Progenitor cell of endocrine pancreas (in vitro differentiated cells): ENCODE measurements at regions not wholly inside any gene's neighbourhood (a gene's known extent, or its start where the extent isn't known, plus 50 kb on each side); places are given as distances from the start of the nearest gene placed in this dataset.

Source experiments
- DNase-seq: peaks from one replicate; pipeline ENCODE4 v3.0.0; 2021; ENCODE audit warnings: low spot score; ENCODE audit not compliant: unreplicated experiment
- H3K27ac Mint-ChIP-seq: 2 replicates; pipeline ENCODE4 v1.8.0; 2021; ENCODE audit warnings: mild to moderate bottlenecking, moderate library complexity, mixed read lengths
- H3K27me3 Mint-ChIP-seq: 2 replicates; pipeline ENCODE4 v1.8.0; 2021; ENCODE audit warnings: mixed read lengths
- H3K36me3 Mint-ChIP-seq: 2 replicates; pipeline ENCODE4 v1.8.0; 2022; ENCODE audit warnings: mixed read lengths; ENCODE audit not compliant: insufficient read depth
- H3K4me1 Mint-ChIP-seq: 2 replicates; pipeline ENCODE4 v1.8.0; 2021; ENCODE audit warnings: low read depth, mixed read lengths
- H3K4me3 Mint-ChIP-seq: 2 replicates; pipeline ENCODE4 v1.8.0; 2021; ENCODE audit warnings: low read depth, mild to moderate bottlenecking, moderate library complexity, mixed read lengths
- H3K9me3 Mint-ChIP-seq: 2 replicates; pipeline ENCODE4 v1.8.0; 2021; ENCODE audit warnings: low read depth, mixed read lengths
- CTCF ChIP-seq: fragments of 200-600 bp; sonication (generic); IDR thresholded peaks from one replicate; pipeline ENCODE4 v1.5.0; 2021; ENCODE audit warnings: antibody characterized with exemption, mild to moderate bottlenecking; ENCODE audit not compliant: unreplicated experiment

DNA sequence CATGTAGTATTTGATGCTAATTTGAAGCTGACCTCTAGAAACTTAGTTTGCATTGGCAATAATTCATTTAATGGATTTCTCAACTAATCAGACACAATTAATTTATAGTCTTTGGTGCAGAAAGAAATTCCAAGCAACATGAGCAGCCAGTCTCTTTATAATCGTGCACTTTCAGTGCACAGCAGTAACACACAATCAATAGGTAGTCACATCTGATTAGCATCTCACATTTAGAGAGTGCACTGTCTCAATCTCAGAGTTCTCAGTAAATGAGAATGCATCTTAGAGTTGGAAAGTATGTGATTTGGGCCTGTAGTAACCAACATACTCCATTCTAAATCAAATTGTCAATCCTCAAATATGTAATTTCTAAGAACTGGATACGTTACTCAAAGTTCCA is 377.6 kb downstream of the POM121L12 start:
- H3K36me3 Mint-ChIP-seq = no peaks in the 10 kb centered on the region
- H3K9me3 Mint-ChIP-seq = no peaks in the 10 kb centered on the region
- no peaks in the 10 kb centered on the region for H3K27me3 Mint-ChIP-seq
- no peak for DNase-seq
- no peak overlapping the region for H3K27ac Mint-ChIP-seq
- H3K4me1 Mint-ChIP-seq = no peaks in the 10 kb centered on the region
- H3K4me3 Mint-ChIP-seq = no peak overlapping the region
- TF ChIP-seq CTCF = no peak

DNA sequence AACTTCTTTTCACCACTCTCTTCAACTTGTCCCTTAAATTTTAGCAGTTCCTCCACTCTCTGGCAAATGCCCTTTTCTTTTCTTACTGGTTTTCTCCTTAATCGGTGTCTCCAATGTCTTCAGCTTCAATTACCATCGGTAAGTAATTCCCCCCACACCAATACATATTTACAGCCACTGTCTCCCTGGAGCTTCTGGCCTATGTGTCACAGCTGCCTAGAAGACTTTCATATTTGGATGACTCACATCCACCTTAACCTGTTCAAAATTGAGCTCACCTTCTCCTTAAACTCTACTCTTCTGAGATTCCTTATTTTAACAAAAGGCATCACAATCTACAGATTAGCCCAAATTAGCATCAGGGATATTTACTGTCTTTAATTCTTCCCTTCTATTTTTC is 380.4 kb downstream of the POM121L12 start:
- peaks cover 3% of the 10 kb centered on the region for H3K4me1 Mint-ChIP-seq

GRCh38 chr7:53418834-53419482 is 383.5 kb downstream of the POM121L12 start:
- TF ChIP-seq CTCF = no peak
- DNase-seq = no peak
- Mint-ChIP-seq H3K9me3 (peaks cover 3% of the 10 kb centered on the region), H3K27me3 (no peaks in the 10 kb centered on the region), H3K27ac (no peak overlapping the region), H3K4me1 (peaks cover 3% of the 10 kb centered on the region), H3K4me3 (no peak overlapping the region), H3K36me3 (no peaks in the 10 kb centered on the region)

More for the DNA sequence above, 380.4 kb downstream of the POM121L12 start:
- Mint-ChIP-seq H3K27me3 (no peaks in the 10 kb centered on the region), H3K4me3 (no peak overlapping the region), H3K36me3 (no peaks in the 10 kb centered on the region), H3K27ac (no peak overlapping the region), H3K9me3 (peaks cover 3% of the 10 kb centered on the region)
- no peak for DNase-seq
- TF ChIP-seq CTCF = no peak

DNA sequence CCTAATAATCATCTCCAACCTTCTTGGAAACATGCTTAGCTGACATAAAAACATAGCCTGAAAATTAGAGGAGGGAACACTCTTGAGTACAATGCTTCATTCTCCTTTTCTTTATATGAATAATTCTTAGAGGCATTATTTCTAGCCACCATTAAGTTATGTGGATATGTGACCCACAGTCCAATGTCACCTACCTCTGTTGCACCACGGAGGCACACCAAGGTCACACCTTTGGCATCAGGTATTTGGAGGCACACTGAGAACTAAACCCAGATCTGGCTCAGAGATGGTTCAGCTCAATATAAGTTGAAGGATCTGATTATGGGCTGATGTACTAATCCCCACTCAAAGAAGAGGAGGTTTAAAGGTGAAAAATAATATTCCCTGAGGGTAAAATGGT is 385.1 kb downstream of the POM121L12 start:
- Mint-ChIP-seq H3K4me3 (no peak overlapping the region), H3K36me3 (no peaks in the 10 kb centered on the region), H3K27me3 (no peaks in the 10 kb centered on the region), H3K27ac (no peak overlapping the region), H3K9me3 (peaks cover 3% of the 10 kb centered on the region), H3K4me1 (peaks cover 3% of the 10 kb centered on the region)
- no peak for TF ChIP-seq CTCF
- DNase-seq = no peak

- no peak for DNase-seq
- no peak for TF ChIP-seq CTCF
Measured at GRCh38 chr7:53422291-53422690, 386.9 kb downstream of the POM121L12 start.

More at GRCh38 chr7:53422291-53422690, 386.9 kb downstream of the POM121L12 start:
- no peak overlapping the region for H3K4me3 Mint-ChIP-seq
- peaks cover 3% of the 10 kb centered on the region for H3K9me3 Mint-ChIP-seq
- no peaks in the 10 kb centered on the region for H3K36me3 Mint-ChIP-seq
- H3K4me1 Mint-ChIP-seq = peaks cover 3% of the 10 kb centered on the region
- no peaks in the 10 kb centered on the region for H3K27me3 Mint-ChIP-seq
- no peak overlapping the region for H3K27ac Mint-ChIP-seq
